OCI-LY1 (cell line): ENCODE measurements at regions not wholly inside any gene's neighbourhood (a gene's known extent, or its start where the extent isn't known, plus 50 kb on each side); places are given as distances from the start of the nearest gene placed in this dataset.

ENCODE experiments used
- EZH2 ChIP-seq: fragments of 200-600 bp; sonication (generic), shearing (Covaris generic); IDR thresholded peaks from 2 replicates; pipeline ENCODE4 v1.8.0; 2017; ENCODE audit warnings: borderline replicate concordance, mixed run types, mild to moderate bottlenecking, antibody characterized with exemption, low read length, moderate library complexity, mixed read lengths
- TF ChIP-seq, protein P1 (sequence below): fragments of 200-600 bp; sonication (generic), shearing (Covaris generic); IDR thresholded peaks from 2 replicates; pipeline ENCODE4 v1.5.1; 2017; ENCODE audit warnings: mild to moderate bottlenecking, antibody characterized with exemption, low read length, moderate library complexity, mixed read lengths

DNA sequence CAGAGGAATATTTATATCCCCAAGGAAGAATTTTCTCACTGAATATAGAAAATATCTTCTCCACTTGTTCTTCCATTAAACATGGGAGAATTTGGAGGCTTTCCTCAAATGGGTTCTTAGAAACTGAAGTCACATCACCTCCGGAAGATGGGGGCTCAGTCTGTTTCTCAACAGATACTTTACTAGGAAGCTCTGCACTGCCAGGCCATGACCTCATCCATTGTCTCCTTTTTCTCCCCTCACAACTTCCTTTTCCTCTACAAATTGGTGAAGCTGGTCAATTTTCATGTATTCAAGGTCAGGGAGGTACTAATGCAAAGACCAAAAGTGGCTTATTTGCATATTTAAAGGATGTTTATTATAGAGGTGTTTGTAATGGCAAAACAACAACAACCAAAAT lies 173.1 kb downstream of the RNF152 start:
- TF ChIP-seq, protein P1, sequence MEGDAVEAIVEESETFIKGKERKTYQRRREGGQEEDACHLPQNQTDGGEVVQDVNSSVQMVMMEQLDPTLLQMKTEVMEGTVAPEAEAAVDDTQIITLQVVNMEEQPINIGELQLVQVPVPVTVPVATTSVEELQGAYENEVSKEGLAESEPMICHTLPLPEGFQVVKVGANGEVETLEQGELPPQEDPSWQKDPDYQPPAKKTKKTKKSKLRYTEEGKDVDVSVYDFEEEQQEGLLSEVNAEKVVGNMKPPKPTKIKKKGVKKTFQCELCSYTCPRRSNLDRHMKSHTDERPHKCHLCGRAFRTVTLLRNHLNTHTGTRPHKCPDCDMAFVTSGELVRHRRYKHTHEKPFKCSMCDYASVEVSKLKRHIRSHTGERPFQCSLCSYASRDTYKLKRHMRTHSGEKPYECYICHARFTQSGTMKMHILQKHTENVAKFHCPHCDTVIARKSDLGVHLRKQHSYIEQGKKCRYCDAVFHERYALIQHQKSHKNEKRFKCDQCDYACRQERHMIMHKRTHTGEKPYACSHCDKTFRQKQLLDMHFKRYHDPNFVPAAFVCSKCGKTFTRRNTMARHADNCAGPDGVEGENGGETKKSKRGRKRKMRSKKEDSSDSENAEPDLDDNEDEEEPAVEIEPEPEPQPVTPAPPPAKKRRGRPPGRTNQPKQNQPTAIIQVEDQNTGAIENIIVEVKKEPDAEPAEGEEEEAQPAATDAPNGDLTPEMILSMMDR, result no peak
- TF ChIP-seq EZH2, result no peak
